ENCODE measurements at regions not wholly inside any gene's neighbourhood (a gene's known extent, or its start where the extent isn't known, plus 50 kb on each side); places are given as distances from the start of the nearest gene placed in this dataset.

DNA sequence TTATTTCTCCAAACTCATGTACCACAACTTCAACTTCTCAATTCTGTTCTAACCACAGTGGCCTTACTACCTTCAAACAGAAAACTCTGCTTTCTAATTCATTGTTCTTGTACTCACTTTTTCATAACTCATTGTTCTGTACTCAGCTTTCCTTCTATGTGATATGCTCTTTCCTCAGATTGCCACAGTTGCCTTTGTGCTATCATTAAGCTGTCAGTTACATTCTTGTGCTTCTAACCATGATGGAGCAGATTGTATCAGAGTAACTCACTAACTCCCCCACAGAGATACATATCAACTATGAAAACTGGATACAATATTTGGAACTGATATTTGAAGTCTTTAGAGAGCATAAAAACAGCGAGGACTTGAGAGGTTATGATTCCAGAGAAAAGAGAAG lies 1213.7 kb downstream of the KCNT2 start:
- DNase-seq (no peak), ATAC-seq (no peak)
- intact Hi-C loops (cut with DNase I), result no loop called here

DNA sequence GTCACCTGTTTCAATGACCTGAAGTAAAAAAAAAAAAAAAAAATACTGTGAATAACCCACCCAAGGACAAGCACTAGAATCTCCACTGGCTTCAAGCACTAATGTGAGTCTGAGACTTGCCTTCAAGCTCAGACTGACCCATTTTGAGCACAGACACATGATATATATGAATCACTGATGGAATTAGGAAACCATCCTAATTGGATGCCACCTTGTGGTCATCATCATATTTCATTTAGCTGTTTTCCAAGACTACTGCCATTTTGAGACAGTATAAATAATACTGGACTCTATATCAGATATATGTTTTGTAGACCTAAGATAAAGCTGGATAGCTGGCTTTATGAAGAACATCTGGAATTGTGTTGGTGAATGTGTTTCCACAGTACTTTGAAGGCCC lies 1232.0 kb downstream of the KCNT2 start:
- DNase-seq (no peak), ATAC-seq (no peak)
- intact Hi-C loops (cut with DNase I), result no loop called here

GRCh38 chr1:195373856-195374255 lies 1234.4 kb downstream of the KCNT2 start:
- DNase-seq, result no peak
- ATAC-seq, result no peak
- intact Hi-C loops (cut with DNase I), result no loop called here

DNA sequence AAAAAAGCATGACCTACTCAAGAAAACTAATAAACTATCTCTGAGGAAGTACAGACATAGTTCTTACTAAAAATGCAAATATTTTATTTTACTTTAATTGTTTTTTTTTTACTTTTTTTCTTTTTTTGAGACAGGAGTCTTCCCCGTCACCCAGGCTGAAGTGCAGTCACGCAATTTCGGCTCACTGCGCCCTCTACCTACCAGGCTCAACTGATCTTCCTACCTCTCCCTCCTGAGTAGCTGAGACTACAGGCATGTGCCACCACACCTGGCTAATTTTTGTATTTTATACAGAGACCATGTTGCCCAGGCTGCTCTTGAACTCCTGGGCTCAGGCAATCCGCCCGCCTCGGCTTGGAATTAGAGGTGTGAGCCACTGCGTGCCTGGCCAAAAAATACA lies 1263.1 kb downstream of the KCNT2 start:
- DNase-seq (no peak), ATAC-seq (no peak)
- intact Hi-C loops (cut with DNase I), result no loop called here

DNA sequence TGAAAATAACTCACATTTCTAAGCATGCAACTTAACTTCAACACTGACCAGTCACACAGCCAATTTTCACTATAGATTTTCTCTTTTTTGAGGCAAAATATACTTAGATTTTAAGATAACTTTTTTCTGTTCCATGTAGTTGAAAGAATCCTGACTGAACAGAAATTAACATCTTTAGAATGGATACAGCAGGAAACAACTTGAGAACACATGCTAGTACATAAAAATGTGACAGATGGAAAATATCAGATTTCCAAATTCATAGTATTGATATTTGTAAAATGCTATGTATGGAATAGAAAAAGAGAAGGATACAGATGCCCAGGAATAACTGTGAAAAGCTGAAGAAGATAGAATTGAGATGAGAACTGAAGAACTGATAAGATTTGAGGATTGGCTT lies 1270.6 kb downstream of the KCNT2 start:
- intact Hi-C loops (cut with DNase I), result no loop called here
- DNase-seq (no peak), ATAC-seq (no peak)

DNA sequence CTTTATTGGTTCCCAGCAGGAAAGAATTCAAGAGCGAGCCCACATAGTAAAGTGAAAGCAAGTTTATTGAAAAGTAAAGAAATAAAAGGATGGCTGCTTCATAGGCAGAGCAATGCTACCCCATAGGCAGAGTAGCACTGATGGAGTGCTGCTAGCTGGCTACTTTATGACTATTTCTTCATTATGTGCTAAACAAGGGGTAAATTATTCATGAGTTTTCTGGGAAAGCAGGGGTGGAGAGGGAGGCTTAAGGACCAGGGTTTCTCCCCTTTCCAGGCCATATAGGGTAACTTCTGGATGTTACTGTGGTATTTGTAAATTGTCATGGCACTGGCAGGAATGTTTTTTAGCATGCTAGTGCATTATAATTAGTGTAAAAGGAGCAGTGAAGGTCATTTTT lies 1271.4 kb downstream of the KCNT2 start:
- DNase-seq (no peak), ATAC-seq (no peak)
- intact Hi-C loops (cut with DNase I), result no loop called here

DNA sequence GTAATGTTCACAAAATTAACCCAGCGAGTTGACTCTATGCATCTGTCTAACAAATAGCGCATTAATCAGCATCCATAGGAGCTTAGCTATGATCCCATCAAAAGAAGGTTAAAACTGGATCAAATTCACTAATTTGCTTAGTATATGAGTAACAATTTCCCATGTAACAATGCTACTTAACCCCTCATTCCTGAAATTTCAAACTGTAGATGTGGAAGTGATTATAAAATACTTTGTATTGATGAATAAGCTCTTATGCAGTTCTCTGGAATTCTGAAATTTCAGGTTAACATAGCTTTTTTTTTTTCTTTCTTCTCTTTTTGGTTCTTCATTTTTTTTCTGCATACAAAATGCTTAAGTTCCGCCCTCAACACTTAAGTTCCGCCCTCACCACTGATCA lies 1272.7 kb downstream of the KCNT2 start:
- no peak for DNase-seq
- intact Hi-C loops (cut with DNase I), result no loop called here
- ATAC-seq, result no peak

DNA sequence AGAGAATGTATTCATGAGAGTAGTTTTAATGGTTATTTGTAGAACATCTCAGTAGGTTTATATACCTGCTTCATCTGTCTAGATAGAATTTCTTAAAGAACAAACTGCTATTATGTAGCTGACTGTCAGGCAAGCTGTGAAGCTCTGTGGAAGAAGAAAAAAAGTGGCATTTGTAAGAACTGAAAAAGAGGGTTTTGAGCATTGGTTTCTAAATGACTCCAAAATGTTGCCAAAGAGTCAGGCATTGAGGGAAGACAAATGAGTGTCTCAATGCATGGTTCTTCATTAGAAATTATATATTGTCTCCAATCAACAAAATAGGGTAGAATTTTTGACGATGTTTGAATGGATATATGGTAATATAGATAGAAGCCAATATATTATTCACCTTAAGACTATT lies 1276.1 kb downstream of the KCNT2 start:
- ATAC-seq (no peak), DNase-seq (no peak)
- intact Hi-C loops (cut with DNase I), result no loop called here

DNA sequence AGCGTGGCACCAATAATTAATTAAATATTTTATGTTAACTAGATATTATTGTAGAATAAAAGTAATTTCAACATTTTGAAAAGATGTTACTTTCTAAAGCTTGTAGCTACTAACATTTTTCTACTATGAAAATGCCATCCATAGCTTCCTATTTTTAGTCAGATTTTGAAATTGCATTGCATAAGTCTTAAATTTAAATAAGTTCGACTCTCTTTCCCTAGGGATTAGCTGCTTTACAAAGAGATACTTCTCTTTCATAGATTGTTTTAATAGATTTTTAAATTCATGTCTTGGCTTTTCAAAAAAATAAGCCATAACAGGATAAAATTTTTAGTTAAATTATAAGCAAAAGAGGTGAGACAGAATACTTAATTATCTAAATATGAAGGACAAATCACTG lies 1279.6 kb downstream of the KCNT2 start:
- intact Hi-C loops (cut with DNase I), result no loop called here
- no peak for ATAC-seq
- no peak for DNase-seq

GRCh38 chr1:195328102-195328501 lies 1280.1 kb downstream of the KCNT2 start:
- intact Hi-C loops (cut with DNase I), result no loop called here

DNA sequence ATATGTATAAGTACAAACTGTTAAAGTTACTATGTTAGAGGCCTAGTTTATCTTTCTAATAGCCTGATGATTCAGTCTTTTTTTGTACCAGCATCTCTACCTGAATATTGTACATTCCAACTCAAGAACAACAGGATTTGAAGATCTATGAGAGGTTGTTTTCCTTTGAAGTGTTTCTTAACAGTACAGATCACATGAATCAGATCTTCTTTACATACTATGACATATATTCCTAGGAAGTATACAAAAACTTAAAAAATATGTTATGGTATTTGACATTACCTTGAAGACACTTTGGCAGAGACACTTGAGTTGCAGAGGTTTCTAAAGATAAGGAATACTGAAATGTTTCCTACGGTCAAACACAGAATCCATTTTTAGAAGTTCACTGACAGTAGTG lies 1280.9 kb downstream of the KCNT2 start:
- ATAC-seq (no peak), DNase-seq (no peak)
- intact Hi-C loops (cut with DNase I), result no loop called here

More at GRCh38 chr1:195328102-195328501, 1280.1 kb downstream of the KCNT2 start:
- ATAC-seq, result no peak
- DNase-seq, result no peak

GRCh38 chr1:195326325-195326724 lies 1281.9 kb downstream of the KCNT2 start:
- DNase-seq, result no peak
- ATAC-seq, result no peak
- intact Hi-C loops (cut with DNase I), result no loop called here

DNA sequence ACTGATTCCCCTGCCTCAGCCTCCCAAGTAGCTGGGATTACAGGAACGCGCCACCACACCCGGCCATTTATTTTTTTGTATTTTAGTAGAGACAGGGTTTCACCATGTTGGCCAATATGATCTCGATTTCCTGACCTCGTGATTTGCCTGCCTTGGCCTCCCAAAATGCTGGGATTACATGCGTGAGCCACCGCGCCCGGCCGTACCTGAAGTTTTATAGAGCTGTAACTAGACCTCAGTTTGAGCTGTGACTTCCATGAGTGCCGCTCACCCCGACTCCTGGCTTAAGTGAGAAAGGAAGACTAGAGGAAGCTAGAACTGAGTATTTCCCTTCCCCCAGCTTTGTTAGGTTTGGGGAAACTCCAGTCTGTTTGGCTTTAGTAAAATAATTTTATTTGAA lies 1283.1 kb downstream of the KCNT2 start:
- intact Hi-C loops (cut with DNase I), result no loop called here
- DNase-seq (no peak), ATAC-seq (no peak)

DNA sequence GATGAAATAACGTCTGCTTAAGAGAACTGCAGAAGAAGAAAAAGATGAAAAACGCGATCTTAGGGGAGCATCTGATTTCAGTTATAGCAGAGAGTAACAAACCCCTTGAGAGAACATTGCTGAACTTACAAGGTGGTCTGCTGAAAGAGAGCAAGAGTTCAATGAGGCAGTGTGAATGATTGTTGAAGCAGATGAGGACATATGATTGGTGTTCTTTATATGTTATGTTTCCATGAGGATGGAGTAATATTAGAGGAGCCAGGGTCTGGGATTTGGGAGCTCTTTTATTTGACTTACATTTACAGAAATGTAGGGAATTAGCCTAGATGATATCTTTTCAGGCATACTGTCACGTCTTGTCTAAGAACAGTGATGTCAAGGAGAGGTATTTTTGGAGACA lies 1302.0 kb downstream of the KCNT2 start:
- intact Hi-C loops (cut with DNase I), result no loop called here
- DNase-seq (no peak), ATAC-seq (no peak)

DNA sequence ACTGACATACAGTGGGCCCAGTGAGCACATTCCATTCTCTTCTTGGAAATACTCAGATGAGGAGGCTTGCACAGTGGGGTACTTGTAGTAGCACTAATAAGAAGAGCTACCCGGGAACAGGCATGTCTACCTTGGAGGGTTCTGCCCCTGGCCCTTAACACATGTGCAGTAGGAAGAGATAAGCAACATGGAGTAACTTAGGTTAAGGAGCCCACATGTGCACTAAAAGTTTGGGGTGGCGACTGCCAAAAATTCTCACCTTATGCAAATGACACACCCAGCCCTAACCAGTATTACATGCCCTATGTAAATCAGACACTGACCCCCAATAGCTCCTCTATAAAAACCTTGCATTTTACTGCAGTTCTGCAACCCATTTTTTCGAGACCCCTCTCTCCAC lies 1313.3 kb downstream of the KCNT2 start:
- DNase-seq (no peak), ATAC-seq (no peak)
- intact Hi-C loops (cut with DNase I), result no loop called here

DNA sequence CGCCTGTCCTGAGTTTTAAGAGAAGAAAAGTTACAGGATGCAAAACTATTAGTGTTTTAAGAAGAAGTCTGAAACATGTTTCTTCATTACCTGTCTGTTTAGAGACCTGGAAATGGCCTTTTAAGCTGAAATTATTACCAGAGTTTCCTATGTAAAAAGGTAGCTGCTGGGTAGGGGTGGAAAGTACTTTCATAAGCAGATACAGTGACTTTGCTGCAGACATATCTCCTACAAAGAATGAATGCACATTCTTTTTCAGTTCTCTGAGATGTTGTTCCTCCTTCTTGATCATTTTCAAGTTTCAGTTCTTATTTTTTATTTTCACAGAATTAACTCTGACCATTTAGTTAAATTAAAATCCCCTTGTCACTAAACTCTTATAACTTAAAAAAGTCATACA lies 1329.6 kb downstream of the KCNT2 start:
- DNase-seq, result no peak
- intact Hi-C loops (cut with DNase I), result no loop called here
- ATAC-seq, result no peak

GRCh38 chr1:195275710-195276109 lies 1332.5 kb downstream of the KCNT2 start:
- DNase-seq (no peak), ATAC-seq (no peak)
- intact Hi-C loops (cut with DNase I), result no loop called here

- DNase-seq, result no peak
- no peak for ATAC-seq
- intact Hi-C loops (cut with DNase I), result no loop called here
Measured at GRCh38 chr1:195251900-195252299, 1356.3 kb downstream of the KCNT2 start.

DNA sequence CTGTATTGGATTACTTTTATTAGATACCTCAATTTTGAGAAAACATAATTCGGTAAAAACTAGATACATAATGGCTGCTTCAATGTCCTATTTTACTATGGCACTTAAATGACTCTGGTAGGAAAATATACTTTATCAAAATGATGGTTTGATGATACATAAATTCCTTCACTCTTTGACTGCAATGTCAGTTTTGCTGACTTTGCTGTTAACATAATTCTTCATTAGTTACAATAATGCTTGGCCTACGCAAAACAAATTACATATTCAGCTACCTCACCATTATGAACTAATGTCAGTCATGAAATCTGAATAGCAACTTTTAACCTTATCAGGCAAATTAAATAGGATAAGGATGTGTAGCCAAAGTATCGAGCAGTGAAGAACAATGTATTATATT lies 1364.7 kb downstream of the KCNT2 start:
- DNase-seq (no peak), ATAC-seq (no peak)
- intact Hi-C loops (cut with DNase I), result no loop called here

DNA sequence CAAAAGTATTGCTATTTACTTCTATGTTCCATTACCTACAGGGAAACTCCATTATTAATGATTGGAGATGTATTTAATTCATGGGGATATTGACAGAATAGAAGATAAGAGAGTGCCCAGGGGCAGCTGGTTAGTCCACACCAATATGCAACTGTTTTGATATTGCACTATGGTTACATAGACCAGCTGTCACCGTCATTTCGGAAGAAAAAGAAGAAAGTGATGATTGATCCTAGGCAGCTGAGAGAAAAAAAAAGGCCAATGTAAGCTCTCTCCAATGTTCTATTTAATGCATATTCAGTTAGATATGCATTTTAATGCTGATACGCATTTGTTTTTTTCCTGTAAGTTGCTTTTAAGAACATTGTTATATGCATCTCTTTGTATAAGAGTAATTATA lies 1367.2 kb downstream of the KCNT2 start:
- ATAC-seq (no peak), DNase-seq (no peak)
- intact Hi-C loops (cut with DNase I), result no loop called here

GRCh38 chr1:195238313-195238712 lies 1369.9 kb downstream of the KCNT2 start:
- no peak for ATAC-seq
- no peak for DNase-seq
- intact Hi-C loops (cut with DNase I), result no loop called here

Measured in left cardiac atrium (tissue), 4 donors.